ENCODE measurements at regions not wholly inside any gene's neighbourhood (a gene's known extent, or its start where the extent isn't known, plus 50 kb on each side); places are given as distances from the start of the nearest gene placed in this dataset.

GRCh38 chr5:167752936-167753335 lies 538.5 kb upstream of the WWC1 start:
- POLR2A ChIA-PET, result no interaction called here
- Mint-ChIP-seq H3K36me3 (no peaks in the 10 kb centered on the region), H3K27ac (no peak overlapping the region), H3K4me1 (no peaks in the 10 kb centered on the region), H3K9me3 (peaks cover 0 to 9% (median 2%) of the 10 kb centered on the region in 9 donors), H3K4me3 (no peak overlapping the region), H3K27me3 (no peaks in the 10 kb centered on the region)
- ATAC-seq, result no peak
- DNase-seq, result no peak

DNA sequence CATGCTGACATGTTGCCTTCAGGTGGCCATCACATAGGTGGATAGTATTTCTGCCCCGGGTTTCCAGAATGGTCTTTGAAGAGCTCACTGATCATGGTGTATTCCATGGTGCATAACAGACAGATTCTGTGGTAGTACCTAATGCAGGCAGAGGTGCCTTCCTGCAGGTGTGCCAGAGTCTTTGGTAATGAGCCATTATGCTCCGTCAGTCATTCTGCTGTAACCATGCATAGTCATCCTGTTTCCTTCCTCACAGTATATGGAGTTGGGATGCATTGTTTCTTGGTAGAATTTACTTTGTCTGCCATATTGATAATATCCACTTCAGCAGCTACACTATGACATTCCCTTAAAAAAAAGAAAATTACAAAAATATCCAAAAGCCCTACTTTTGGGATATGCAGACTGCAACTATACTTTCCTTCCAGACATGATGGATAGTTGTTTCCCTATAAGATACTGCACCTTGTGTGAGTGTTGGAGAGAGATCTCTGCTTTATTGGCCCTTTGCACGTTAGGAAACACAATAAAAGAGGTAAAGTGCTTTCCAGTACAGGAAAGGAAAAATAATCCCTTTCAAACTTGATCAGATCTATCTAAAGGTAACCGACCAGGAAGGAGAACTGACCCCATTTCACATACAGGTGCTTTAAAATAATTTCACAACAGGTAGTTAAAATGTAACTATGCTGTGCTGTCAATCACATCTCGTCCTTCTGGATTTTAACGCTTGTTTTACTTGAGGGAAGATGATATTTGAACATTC lies 537.5 kb upstream of the WWC1 start:
- DNase-seq (no peak), ATAC-seq (no peak)
- H3K4me3 Mint-ChIP-seq, result no peak overlapping the region
- H3K27ac Mint-ChIP-seq, result no peak overlapping the region
- POLR2A ChIA-PET, result no interaction called here
- H3K36me3 Mint-ChIP-seq, result no peaks in the 10 kb centered on the region
- no peaks in the 10 kb centered on the region for H3K4me1 Mint-ChIP-seq
- H3K27me3 Mint-ChIP-seq, result peaks cover 0 to under 1% (median 0%) of the 10 kb centered on the region in 5 donors
- H3K9me3 Mint-ChIP-seq, result peaks cover 0 to 9% (median 2%) of the 10 kb centered on the region in 9 donors

- peaks cover 0 to 7% (median 2%) of the 10 kb centered on the region in 5 donors for H3K27me3 Mint-ChIP-seq
- H3K4me1 Mint-ChIP-seq, result no peaks in the 10 kb centered on the region
- no peak for DNase-seq
- no peak overlapping the region for H3K27ac Mint-ChIP-seq
- H3K36me3 Mint-ChIP-seq, result no peaks in the 10 kb centered on the region
- POLR2A ChIA-PET, result no interaction called here
- ATAC-seq, result no peak
- H3K9me3 Mint-ChIP-seq, result peaks cover 0 to 9% (median 2%) of the 10 kb centered on the region in 9 donors
- H3K4me3 Mint-ChIP-seq, result no peak overlapping the region
Observed at GRCh38 chr5:167754501-167755021, 536.9 kb upstream of the WWC1 start.

GRCh38 chr5:167755420-167755819 lies 536.0 kb upstream of the WWC1 start:
- peaks cover 0 to 9% (median 2%) of the 10 kb centered on the region in 5 donors for H3K27me3 Mint-ChIP-seq
- no peak overlapping the region for H3K4me3 Mint-ChIP-seq
- POLR2A ChIA-PET, result no interaction called here
- no peaks in the 10 kb centered on the region for H3K36me3 Mint-ChIP-seq
- no peak for ATAC-seq
- H3K27ac Mint-ChIP-seq, result no peak overlapping the region
- no peak for DNase-seq
- H3K4me1 Mint-ChIP-seq, result no peaks in the 10 kb centered on the region
- peaks cover 0 to 9% (median 2%) of the 10 kb centered on the region in 9 donors for H3K9me3 Mint-ChIP-seq

DNA sequence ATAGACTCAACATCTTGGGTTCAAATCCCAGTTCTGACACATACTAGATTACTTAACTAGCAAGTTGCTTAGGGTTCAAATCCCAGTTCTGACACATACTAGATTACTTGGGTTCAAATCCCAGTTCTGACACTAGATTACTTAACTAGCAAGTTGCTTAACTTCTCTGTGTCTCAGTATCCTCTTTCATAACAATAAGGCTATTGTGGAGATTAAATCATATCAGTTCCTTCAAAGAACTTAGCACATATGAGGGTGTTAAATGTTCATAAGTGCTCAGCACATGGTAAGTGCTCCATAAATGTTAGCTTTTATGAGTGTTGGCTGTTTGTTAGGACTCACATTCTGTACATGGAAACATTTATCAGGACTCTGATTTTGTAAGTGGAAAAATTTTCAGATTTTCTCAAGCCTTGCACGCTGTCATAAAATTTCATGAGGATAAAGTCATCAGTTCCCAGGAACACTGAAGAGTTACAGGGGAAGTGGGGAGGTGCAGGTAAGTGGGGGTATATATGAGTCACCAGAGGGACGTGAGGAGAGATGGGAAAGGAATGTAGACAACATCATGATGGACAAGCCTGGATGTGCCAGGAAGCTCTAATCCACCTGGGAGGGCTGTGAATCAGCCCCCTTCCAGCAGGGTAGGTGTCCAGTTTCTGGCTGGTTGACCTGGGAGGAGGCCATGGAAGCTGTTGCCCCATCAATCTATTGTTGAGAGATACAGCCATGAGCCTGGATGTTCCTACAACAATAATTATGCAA lies 532.2 kb upstream of the WWC1 start:
- Mint-ChIP-seq H3K4me1 (no peaks in the 10 kb centered on the region), H3K4me3 (no peak overlapping the region), H3K27me3 (peaks cover 0 to 9% (median 4%) of the 10 kb centered on the region in 5 donors), H3K9me3 (peaks cover 0 to 3% (median 0%) of the 10 kb centered on the region in 9 donors), H3K27ac (no peak overlapping the region), H3K36me3 (no peaks in the 10 kb centered on the region)
- no peak for DNase-seq
- ATAC-seq, result no peak
- POLR2A ChIA-PET, result no interaction called here

GRCh38 chr5:167763772-167764171 lies 527.7 kb upstream of the WWC1 start:
- no peak overlapping the region for H3K27ac Mint-ChIP-seq
- POLR2A ChIA-PET, result no interaction called here
- DNase-seq (no peak), ATAC-seq (no peak)
- H3K4me1 Mint-ChIP-seq, result no peaks in the 10 kb centered on the region
- H3K4me3 Mint-ChIP-seq, result no peak overlapping the region
- peaks cover 0 to 9% (median 4%) of the 10 kb centered on the region in 5 donors for H3K27me3 Mint-ChIP-seq
- peaks cover 0 to 12% (median 0%) of the 10 kb centered on the region in 9 donors for H3K9me3 Mint-ChIP-seq
- H3K36me3 Mint-ChIP-seq, result no peaks in the 10 kb centered on the region

DNA sequence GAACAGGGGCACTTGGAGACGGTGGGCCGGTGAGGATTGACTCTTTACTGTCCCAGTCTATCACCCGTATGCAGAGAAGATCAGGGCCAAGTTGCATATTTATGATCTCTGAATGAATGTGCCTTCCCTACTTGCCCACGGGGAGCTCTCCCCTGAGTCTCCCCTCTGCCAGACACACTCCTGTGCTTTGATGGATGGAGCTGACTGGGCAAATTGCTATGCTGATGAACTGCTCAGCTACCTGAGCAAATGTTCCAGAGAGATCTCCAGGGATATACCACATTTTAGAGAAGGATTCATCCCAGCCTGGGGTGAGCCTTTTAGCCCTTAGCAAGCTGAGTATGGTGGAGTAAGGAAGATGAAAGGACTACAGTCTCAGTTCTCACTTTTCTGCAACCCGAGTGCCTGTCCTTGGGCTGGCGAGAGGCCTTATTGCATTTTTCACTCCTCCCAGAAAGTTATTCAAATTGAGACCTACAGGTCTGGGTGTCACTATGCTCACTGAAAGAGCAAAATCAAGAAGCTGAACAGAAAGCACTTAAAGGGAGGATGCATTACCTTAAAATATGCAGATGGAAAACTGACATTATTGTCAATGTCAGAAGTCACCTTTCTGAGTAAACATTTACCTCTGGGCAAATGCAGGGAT lies 526.7 kb upstream of the WWC1 start:
- Mint-ChIP-seq H3K36me3 (no peaks in the 10 kb centered on the region), H3K27me3 (peaks cover 0 to 2% (median under 1%) of the 10 kb centered on the region in 5 donors), H3K27ac (no peak overlapping the region), H3K9me3 (peaks cover 0 to 12% (median 0%) of the 10 kb centered on the region in 9 donors), H3K4me1 (no peaks in the 10 kb centered on the region), H3K4me3 (no peak overlapping the region)
- POLR2A ChIA-PET, result no interaction called here
- DNase-seq (no peak), ATAC-seq (no peak)

GRCh38 chr5:167765352-167765751 lies 526.1 kb upstream of the WWC1 start:
- H3K4me1 Mint-ChIP-seq, result no peaks in the 10 kb centered on the region
- no peak overlapping the region for H3K4me3 Mint-ChIP-seq
- ATAC-seq (no peak), DNase-seq (no peak)
- H3K27me3 Mint-ChIP-seq, result peaks cover 0 to 2% (median 0%) of the 10 kb centered on the region in 5 donors
- no peaks in the 10 kb centered on the region for H3K36me3 Mint-ChIP-seq
- H3K27ac Mint-ChIP-seq, result no peak overlapping the region
- peaks cover 0 to 15% (median 3%) of the 10 kb centered on the region in 9 donors for H3K9me3 Mint-ChIP-seq
- POLR2A ChIA-PET, result no interaction called here

DNA sequence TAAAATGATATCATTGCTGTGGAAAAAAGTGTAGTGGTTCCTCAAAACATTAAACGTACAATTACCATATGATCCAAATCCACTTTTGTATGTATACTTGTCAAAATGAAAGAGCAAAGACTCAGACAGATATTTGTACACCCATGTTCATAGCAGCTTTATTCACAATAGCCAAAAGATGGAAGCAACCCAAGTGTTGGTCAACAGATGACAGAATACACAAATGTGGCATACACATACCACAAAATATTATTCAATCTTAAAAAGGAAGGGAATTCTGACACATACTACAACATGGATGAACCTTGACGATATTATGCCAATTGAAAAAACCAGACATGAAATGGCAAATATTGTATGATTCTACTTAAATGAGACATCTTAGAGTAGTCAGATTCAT lies 524.5 kb upstream of the WWC1 start:
- POLR2A ChIA-PET, result no interaction called here
- H3K9me3 Mint-ChIP-seq, result peaks cover 0 to 15% (median 2%) of the 10 kb centered on the region in 9 donors
- ATAC-seq (no peak), DNase-seq (no peak)
- no peak overlapping the region for H3K4me3 Mint-ChIP-seq
- H3K4me1 Mint-ChIP-seq, result no peaks in the 10 kb centered on the region
- H3K36me3 Mint-ChIP-seq, result no peaks in the 10 kb centered on the region
- no peak overlapping the region for H3K27ac Mint-ChIP-seq
- H3K27me3 Mint-ChIP-seq, result no peaks in the 10 kb centered on the region

- H3K9me3 Mint-ChIP-seq, result peaks cover 0 to 15% (median 2%) of the 10 kb centered on the region in 9 donors
- H3K27me3 Mint-ChIP-seq, result no peaks in the 10 kb centered on the region
- no peak overlapping the region for H3K27ac Mint-ChIP-seq
- no peaks in the 10 kb centered on the region for H3K36me3 Mint-ChIP-seq
- POLR2A ChIA-PET, result no interaction called here
- no peak overlapping the region for H3K4me3 Mint-ChIP-seq
- ATAC-seq (no peak), DNase-seq (no peak)
- no peaks in the 10 kb centered on the region for H3K4me1 Mint-ChIP-seq
Observed at GRCh38 chr5:167767795-167768194, 523.6 kb upstream of the WWC1 start.

GRCh38 chr5:167769846-167770413 lies 521.5 kb upstream of the WWC1 start:
- ATAC-seq (no peak), DNase-seq (no peak)
- Mint-ChIP-seq H3K4me3 (no peak overlapping the region), H3K27me3 (no peaks in the 10 kb centered on the region), H3K36me3 (no peaks in the 10 kb centered on the region), H3K9me3 (peaks cover 0 to 15% (median 2%) of the 10 kb centered on the region in 9 donors), H3K27ac (no peak overlapping the region), H3K4me1 (no peaks in the 10 kb centered on the region)
- POLR2A ChIA-PET, result no interaction called here

DNA sequence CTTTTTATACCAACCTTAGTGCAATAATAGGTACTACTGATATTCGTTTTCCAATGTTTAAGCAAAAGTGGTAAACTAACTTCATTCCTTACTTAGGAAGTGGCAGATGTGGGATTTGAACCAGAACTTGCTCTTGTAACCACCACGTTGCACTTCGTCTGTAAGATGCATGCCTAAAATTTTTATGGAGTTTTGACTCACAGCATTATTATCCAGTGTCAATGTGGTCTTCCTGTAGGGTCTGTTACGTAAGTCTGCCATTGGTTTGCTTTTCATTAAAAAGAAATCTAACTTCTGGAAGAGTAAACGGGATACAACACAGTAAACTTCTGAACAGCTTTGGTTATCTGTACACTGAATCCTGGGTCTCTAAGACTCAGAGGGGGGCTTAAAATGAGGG lies 521.0 kb upstream of the WWC1 start:
- H3K4me1 Mint-ChIP-seq, result no peaks in the 10 kb centered on the region
- no peak overlapping the region for H3K27ac Mint-ChIP-seq
- no peaks in the 10 kb centered on the region for H3K36me3 Mint-ChIP-seq
- ATAC-seq, result no peak
- no peak overlapping the region for H3K4me3 Mint-ChIP-seq
- DNase-seq, result no peak
- POLR2A ChIA-PET, result no interaction called here
- no peaks in the 10 kb centered on the region for H3K27me3 Mint-ChIP-seq
- peaks cover 0 to 15% (median 2%) of the 10 kb centered on the region in 9 donors for H3K9me3 Mint-ChIP-seq

GRCh38 chr5:167771571-167771970 lies 519.9 kb upstream of the WWC1 start:
- no peak for ATAC-seq
- H3K27ac Mint-ChIP-seq, result no peak overlapping the region
- no peak for DNase-seq
- no peaks in the 10 kb centered on the region for H3K36me3 Mint-ChIP-seq
- H3K27me3 Mint-ChIP-seq, result no peaks in the 10 kb centered on the region
- no peak overlapping the region for H3K4me3 Mint-ChIP-seq
- POLR2A ChIA-PET, result no interaction called here
- H3K4me1 Mint-ChIP-seq, result no peaks in the 10 kb centered on the region
- peaks cover 0 to 12% (median 2%) of the 10 kb centered on the region in 9 donors for H3K9me3 Mint-ChIP-seq
